ENCODE measurements at regions not wholly inside any gene's neighbourhood (a gene's known extent, or its start where the extent isn't known, plus 50 kb on each side); places are given as distances from the start of the nearest gene placed in this dataset.
"Not testable (repeated sequence)": the region's sequence is repeated elsewhere in the genome, so short reads cannot be mapped to it uniquely, and the experiment has no call there.

DNA sequence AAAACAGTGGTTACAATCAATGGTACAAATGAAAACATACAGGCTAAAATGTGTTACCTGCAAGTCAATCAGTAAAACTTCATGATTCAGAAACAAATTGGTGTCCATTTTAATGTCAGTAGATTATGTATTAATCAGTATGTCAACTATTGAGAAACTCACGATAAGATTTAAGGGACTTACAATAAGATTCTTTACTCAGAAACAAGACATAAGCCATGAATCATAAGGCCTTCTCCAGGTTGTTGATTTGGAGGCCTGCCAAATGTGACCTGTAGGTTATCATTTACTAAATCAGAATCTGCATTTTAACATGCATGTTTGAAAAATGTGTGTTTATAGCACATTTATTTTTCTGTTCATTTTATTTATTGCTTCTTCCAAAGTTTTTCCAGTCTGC lies 623.1 kb downstream of the CCDC85A start:
- no peak for DNase-seq

DNA sequence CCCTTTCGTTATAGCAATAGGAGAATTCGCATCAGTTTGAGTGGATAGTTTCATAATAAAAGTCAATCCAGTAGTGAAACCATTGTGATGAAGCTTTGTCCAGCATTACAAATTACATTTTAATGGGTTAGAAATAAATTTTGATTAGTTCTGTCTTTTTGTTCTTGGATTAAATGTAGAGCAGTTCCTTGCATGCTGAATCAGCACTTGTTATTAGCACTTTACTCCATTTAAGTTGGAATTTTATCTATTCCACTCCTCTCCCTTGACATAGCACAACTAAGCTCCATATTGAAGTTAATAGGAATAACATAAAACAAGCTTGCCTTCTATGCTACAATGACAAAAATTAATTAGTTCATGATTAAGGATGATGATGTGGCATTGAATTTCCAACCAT lies 624.1 kb downstream of the CCDC85A start:
- no peak for DNase-seq

DNA sequence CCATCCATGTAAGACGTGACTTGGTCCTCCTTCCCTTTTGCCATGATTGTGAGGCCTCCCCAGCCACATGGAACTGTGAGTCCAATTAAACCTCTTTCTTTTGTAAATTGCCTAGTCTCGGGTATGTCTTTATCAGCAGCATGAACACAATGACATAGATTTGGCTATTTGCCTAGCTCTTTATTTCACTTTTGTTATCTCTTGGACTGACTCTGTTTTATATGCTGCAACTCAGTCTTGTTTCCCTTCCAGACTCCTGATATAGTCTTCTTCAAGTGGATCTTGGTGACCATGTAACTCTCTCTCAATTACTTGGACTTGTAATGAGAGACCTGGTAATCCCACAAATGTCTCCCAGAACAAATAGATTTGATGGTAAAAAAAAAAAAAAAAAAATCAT lies 627.6 kb downstream of the CCDC85A start:
- DNase-seq = no peak

DNA sequence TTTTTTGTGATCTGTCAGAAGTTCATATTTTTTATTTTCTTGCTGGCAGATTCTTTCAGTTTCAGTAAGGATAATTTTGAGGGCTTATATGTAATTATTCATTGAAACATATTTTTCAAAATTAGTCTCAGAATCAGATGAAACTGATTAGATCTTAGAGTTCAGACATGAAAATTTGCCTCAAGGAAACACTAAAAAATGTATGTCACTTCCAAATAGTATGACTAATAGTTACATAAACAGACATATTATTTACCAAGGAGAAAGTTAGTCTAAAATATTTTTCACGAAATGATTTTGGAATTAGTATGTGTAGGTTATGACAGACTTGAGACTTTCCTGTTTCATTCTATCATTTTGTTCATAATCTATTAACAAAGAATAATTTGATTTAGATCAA lies 628.6 kb downstream of the CCDC85A start:
- no peak for DNase-seq

GRCh38 chr2:56813490-56813889 lies 629.7 kb downstream of the CCDC85A start:
- DNase-seq = no peak

GRCh38 chr2:56816666-56817065 lies 632.9 kb downstream of the CCDC85A start:
- no peak for DNase-seq

GRCh38 chr2:56831780-56832179 lies 648.0 kb downstream of the CCDC85A start:
- no peak for DNase-seq

GRCh38 chr2:56834686-56835085 lies 650.9 kb downstream of the CCDC85A start:
- DNase-seq = no peak

- DNase-seq = not testable (repeated sequence)
Measured at GRCh38 chr2:56840009-56840408, 656.2 kb downstream of the CCDC85A start.

DNA sequence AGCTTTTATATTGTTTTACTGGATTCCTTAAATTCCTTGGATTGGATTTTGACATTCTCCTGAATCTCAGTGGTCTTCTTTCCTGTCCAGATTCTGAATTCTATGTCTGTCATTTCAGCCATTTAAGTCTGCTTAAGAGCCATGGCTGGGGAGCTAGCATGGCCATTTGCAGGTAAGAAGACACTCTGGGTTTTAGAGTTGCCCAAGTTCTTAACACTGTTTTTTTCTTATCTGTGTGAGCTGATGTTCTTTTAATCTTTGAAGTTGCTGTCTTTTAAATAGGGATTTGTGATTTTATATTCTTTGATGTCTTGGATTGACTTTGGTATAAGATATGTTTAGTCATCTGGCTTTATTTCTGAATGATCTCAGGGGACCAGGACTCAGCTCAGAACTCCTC lies 677.2 kb downstream of the CCDC85A start:
- no peak for DNase-seq

DNA sequence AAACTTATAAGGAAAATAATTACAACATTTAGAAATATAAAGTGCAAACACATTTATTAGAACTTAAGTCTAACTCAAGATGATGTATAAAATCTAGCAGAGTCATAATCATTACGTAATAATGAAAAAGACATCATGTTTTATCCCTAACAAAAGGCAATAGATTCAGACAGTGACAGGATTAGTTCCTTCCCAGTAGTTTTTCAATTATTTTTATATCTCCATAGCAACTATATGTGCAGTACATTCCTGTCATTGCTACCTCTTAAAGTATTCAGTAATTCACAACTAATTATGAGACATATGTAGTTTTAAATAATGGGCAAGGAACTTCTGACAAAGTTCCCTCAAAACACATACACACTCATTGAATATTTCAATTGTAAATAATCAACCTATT lies 687.9 kb downstream of the CCDC85A start:
- DNase-seq = no peak

DNA sequence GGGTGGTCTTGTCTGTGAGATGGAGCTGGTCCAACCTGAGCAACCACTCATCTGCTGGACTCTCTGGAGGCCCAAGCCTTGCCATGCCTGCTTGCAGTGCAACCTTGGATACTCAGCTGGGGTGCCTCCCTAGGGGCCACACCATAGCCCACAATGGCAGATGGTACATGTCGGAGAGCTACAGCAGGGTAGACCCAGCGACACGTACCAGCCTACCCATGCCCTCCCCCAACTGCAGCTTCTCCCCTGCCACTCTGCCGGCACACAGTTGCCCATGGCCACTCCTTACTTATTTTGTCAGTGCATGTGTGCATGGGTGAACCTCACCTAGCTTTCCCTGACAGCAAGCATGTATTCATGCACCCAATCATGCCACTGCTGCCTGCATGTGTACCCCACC lies 690.9 kb downstream of the CCDC85A start:
- no peak for DNase-seq

DNA sequence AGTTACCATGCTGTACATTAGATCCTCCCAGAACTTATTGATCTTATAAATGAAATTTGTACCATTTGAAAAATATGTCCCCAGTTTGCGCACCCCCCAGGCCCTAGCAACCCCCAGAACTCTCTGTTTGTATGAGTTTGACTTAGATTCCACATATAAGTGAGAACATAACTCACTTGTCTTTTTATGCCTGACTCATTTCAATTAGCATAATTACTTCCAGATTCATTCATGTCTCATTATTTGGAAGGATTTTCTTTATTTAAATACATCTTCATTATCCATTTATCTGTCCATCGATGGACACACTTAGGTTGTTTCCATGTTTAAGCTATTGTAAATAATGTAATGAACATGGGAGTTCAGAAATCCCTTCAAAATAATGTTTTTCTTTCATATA lies 705.9 kb downstream of the CCDC85A start:
- DNase-seq = no peak

GRCh38 chr2:56892382-56892781 lies 708.6 kb downstream of the CCDC85A start:
- no peak for DNase-seq

DNA sequence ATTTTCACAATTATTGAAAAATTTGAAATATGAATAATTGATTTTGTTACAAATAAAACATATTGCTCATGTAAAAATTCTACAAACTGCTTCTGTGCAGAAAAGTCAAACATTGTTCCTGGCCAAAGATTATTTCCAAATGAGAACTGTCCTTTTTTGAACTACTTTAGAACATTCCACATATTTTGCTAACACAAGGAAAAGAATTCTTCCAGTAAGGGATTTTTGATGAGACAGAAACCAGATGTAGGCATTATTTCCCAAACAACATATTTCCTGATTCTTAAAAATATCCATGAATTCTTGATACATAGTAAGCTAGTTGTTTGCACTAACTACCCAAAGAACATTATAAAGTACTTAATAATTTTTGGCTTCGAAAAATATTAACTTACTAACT lies 715.2 kb downstream of the CCDC85A start:
- DNase-seq = no peak

DNA sequence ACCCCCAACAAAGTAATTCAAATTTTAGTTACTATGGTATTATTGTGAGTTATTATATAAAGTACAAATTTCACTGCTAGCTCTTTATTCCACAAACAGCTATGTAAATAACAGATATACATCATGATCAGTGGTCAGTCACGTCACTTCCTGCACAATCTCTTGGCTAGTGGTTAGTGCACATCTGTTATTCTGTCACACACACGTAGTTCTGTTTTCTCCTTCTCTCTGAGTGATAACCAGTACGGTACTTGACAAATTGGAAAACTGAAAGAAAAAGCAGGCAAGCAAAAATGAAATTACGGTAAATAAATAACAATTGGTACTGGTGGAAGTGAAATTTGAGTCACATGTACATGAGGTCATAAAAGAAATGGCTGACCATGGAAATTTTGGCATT lies 728.7 kb downstream of the CCDC85A start:
- no peak for DNase-seq

GRCh38 chr2:56918790-56919189 lies 735.0 kb downstream of the CCDC85A start:
- DNase-seq = no peak

DNA sequence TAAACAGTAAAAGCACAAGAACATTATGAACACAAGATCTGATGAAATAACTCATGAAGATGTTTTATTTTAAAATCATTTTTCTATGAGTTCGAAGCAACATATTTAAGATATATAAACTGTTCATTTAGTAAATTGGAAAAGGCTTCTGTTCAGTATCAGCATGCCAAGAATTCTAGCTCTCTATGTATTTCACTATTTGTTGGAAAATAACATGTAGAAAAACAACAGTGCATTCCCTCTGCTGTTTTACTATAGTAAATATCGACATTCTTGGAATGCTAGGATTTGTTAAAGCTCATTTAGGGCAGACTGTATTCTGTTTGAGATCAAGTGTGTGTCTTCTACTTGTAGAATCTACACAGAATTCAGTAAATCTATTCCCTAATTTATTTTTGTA lies 750.2 kb downstream of the CCDC85A start:
- DNase-seq = no peak

- DNase-seq = no peak
Measured at GRCh38 chr2:56934866-56935265, 751.1 kb downstream of the CCDC85A start.

GRCh38 chr2:56940054-56940453 lies 756.3 kb downstream of the CCDC85A start:
- no peak for DNase-seq

DNA sequence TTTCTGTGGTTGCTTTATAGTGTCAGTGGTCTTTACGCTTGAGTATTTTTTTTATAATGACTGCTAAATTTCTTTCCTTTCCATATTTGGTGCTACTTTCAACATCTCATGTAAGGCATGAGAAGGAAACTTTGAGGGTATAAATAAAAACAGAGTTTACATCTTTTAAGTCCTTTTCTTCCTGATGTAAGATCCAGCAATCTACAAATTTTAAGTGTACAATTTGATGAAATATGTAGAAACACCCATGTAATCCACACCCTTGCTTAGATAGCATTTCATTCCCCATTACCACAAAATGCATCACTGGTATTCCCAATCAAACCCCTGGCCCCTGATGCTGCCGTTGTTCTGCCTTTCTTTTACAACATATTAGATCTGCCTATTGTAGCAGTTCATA lies 769.1 kb downstream of the CCDC85A start:
- DNase-seq = no peak

- DNase-seq = no peak
Measured at GRCh38 chr2:56960581-56960980, 776.8 kb downstream of the CCDC85A start.

DNA sequence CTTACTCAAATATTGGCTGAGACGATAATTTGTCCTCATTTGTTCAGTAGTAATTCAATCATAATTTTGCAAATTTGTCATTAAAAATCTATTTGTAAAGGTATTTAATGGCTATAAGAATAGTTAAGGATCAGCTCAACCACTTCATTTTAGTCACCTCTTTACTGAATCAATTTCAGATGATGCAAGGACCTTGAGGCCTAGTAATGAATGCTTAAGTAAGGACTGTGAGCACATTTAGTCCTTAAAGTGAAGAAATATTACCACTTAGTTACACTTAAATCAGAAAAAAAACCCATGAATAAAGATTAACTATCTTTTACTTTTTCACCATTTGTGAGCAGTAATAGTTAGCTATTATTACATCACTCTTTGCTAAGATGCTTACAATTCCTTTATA lies 778.9 kb downstream of the CCDC85A start:
- DNase-seq = no peak

GRCh38 chr2:56969513-56969912 lies 785.7 kb downstream of the CCDC85A start:
- DNase-seq = no peak

GRCh38 chr2:56971383-56971974 lies 787.7 kb downstream of the CCDC85A start:
- DNase-seq = no peak

Measured in muscle of arm (tissue), 1 donor.